Endothelial cell of umbilical vein (primary cell): ENCODE measurements at regions not wholly inside any gene's neighbourhood (a gene's known extent, or its start where the extent isn't known, plus 50 kb on each side); places are given as distances from the start of the nearest gene placed in this dataset.

Source experiments
- GATA2 ChIP-seq: IDR thresholded peaks from 2 replicates; pipeline ENCODE4 v1.7.0; 2011; ENCODE audit warnings: low read depth, mild to moderate bottlenecking, moderate library complexity, mixed read lengths, low read length; ENCODE audit not compliant: insufficient read length, insufficient read depth
- JUN ChIP-seq: IDR thresholded peaks from 2 replicates; pipeline ENCODE4 v1.6.1; 2011; ENCODE audit warnings: borderline replicate concordance, low read depth; ENCODE audit not compliant: insufficient read length, insufficient read depth
- POLR2A ChIP-seq: IDR thresholded peaks from 2 replicates; pipeline ENCODE4 v1.6.1; 2012; ENCODE audit warnings: low read depth, mild to moderate bottlenecking, control low read depth, low read length
- POLR2AphosphoS5 ChIP-seq: IDR thresholded peaks from 2 replicates; pipeline ENCODE4 v1.6.1; 2012; ENCODE audit warnings: low read depth, mild to moderate bottlenecking, control low read depth, low read length, moderate library complexity; ENCODE audit not compliant: insufficient read depth
- TF ChIP-seq, protein P1 (sequence below), 2 donors: IDR thresholded peaks; 1 replicate in 1 of 2; 2 replicates in 1 of 2; pipeline ENCODE4 v1.5.1; 2011; ENCODE audit warnings: low read length in 2 of 2, mild to moderate bottlenecking in 2 of 2, moderate library complexity in 2 of 2, control low read depth in 1 of 2, inconsistent platforms in 1 of 2, low read depth in 1 of 2; ENCODE audit not compliant: insufficient read depth in 1 of 2; ENCODE audit errors: extremely low read depth in 1 of 2

DNA sequence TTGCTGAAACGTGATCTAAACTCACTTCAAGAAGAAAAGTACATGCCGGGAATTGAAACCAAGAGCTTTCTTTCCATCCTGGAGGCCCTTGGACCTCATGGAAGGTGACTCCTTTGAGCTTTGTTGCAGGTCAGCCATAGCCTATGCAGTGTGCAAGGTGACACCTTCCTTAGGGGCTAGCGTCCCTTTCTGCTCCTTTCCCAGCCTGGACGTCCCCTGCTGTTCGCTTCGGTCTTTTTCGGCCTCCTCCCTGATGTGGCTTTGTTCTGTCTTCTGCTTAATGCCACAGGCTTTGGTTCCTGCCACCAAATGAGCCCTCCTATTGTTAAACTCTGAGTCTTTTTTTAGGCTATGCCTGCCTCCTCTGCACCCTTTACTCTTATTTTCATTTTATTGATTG, 308.8 kb downstream of the BRINP2 start:
- TF ChIP-seq, protein P1, sequence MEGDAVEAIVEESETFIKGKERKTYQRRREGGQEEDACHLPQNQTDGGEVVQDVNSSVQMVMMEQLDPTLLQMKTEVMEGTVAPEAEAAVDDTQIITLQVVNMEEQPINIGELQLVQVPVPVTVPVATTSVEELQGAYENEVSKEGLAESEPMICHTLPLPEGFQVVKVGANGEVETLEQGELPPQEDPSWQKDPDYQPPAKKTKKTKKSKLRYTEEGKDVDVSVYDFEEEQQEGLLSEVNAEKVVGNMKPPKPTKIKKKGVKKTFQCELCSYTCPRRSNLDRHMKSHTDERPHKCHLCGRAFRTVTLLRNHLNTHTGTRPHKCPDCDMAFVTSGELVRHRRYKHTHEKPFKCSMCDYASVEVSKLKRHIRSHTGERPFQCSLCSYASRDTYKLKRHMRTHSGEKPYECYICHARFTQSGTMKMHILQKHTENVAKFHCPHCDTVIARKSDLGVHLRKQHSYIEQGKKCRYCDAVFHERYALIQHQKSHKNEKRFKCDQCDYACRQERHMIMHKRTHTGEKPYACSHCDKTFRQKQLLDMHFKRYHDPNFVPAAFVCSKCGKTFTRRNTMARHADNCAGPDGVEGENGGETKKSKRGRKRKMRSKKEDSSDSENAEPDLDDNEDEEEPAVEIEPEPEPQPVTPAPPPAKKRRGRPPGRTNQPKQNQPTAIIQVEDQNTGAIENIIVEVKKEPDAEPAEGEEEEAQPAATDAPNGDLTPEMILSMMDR (IDR thresholded peaks at IDR 0.05; ENCODE audit: extremely low read depth in 1 of 2, insufficient read depth in 1 of 2, low read depth in 1 of 2, low read length in 2 of 2) = no peak
- TF ChIP-seq POLR2A (no peak), POLR2AphosphoS5 (no peak), JUN (no peak), GATA2 (no peak)
